Neuronal stem cell (in vitro differentiated cells): ENCODE measurements at regions not wholly inside any gene's neighbourhood (a gene's known extent, or its start where the extent isn't known, plus 50 kb on each side); places are given as distances from the start of the nearest gene placed in this dataset.
A peak's percentile ranks its signal among the peaks of the same experiment; 100 is the strongest.

Source experiments
- DNase-seq: peaks from one replicate; pipeline ENCODE4 v3.0.0-alpha.2; 2013; ENCODE audit warnings: low spot score
- H2AFZ ChIP-seq: one replicate; pipeline ENCODE4 v1.6.1; 2013; ENCODE audit warnings: mild to moderate bottlenecking, low read length, inconsistent platforms
- H2AK5ac ChIP-seq: 2 replicates; pipeline ENCODE4 v1.6.1; 2013; ENCODE audit warnings: low read depth, mild to moderate bottlenecking, inconsistent platforms, low read length, moderate library complexity, mixed read lengths
- H2BK120ac ChIP-seq: 2 replicates; pipeline ENCODE4 v1.6.1; 2013; ENCODE audit warnings: low read depth, mild to moderate bottlenecking, inconsistent platforms, low read length, moderate library complexity, mixed read lengths
- H2BK12ac ChIP-seq: one replicate; pipeline ENCODE4 v1.6.1; 2013; ENCODE audit warnings: low read length, inconsistent platforms
- H2BK15ac ChIP-seq: 2 replicates; pipeline ENCODE4 v1.6.1; 2013; ENCODE audit warnings: mild to moderate bottlenecking, low read length, inconsistent platforms, mixed read lengths
- H2BK5ac ChIP-seq: one replicate; pipeline ENCODE4 v1.6.1; 2013; ENCODE audit warnings: inconsistent platforms, mild to moderate bottlenecking, low read length, moderate library complexity
- H3K14ac ChIP-seq: one replicate; pipeline ENCODE4 v1.6.1; 2013; ENCODE audit warnings: low read length, inconsistent platforms
- H3K18ac ChIP-seq: 2 replicates; pipeline ENCODE4 v1.6.1; 2013; ENCODE audit warnings: low read length, inconsistent platforms
- H3K23ac ChIP-seq: 2 replicates; pipeline ENCODE4 v1.6.1; 2013; ENCODE audit warnings: low read depth, mild to moderate bottlenecking, mixed read lengths, low read length, inconsistent platforms; ENCODE audit not compliant: poor library complexity
- H3K27ac ChIP-seq: replicated peaks from 3 replicates; pipeline ENCODE4 v1.5.1; 2013; ENCODE audit warnings: low read length, inconsistent platforms
- H3K27me3 ChIP-seq, 3 experiments: 2 replicates each; pipeline ENCODE4 v1.6.1; 2013; ENCODE audit warnings: low read length in 3 of 3, mild to moderate bottlenecking in 2 of 3, inconsistent platforms in 1 of 3, low read depth in 1 of 3, mixed read lengths in 1 of 3, moderate library complexity in 1 of 3; ENCODE audit not compliant: control insufficient read depth in 3 of 3, insufficient read depth in 3 of 3
- H3K36me3 ChIP-seq, 2 donors: replicated peaks in 1 of 2; 2 replicates each; pipeline ENCODE4 v1.6.1; 2013; ENCODE audit warnings: low read length in 2 of 2; ENCODE audit not compliant: control insufficient read depth in 2 of 2, insufficient read depth in 2 of 2
- H3K4ac ChIP-seq: 2 replicates; pipeline ENCODE4 v1.6.1; 2013; ENCODE audit warnings: inconsistent platforms, mild to moderate bottlenecking, low read length, moderate library complexity
- H3K4me1 ChIP-seq, 2 donors: 1 replicate in 1 of 2; 2 replicates in 1 of 2; pipeline ENCODE4 v1.6.1; 2013; ENCODE audit warnings: low read length in 2 of 2, low read depth in 1 of 2; ENCODE audit not compliant: control insufficient read depth in 2 of 2, insufficient read depth in 1 of 2
- H3K4me2 ChIP-seq: one replicate; pipeline ENCODE4 v1.6.1; 2013; ENCODE audit warnings: mild to moderate bottlenecking, low read length, inconsistent platforms; ENCODE audit not compliant: insufficient read depth, poor library complexity, severe bottlenecking
- H3K4me3 ChIP-seq, 2 donors: 2 replicates each; pipeline ENCODE4 v1.5.1; 2013; ENCODE audit warnings: low read length in 2 of 2, mild to moderate bottlenecking in 2 of 2, inconsistent platforms in 1 of 2, moderate library complexity in 1 of 2
- H3K79me1 ChIP-seq: one replicate; pipeline ENCODE4 v1.6.1; 2013; ENCODE audit warnings: low read depth, mild to moderate bottlenecking, inconsistent platforms, low read length, moderate library complexity
- H3K9ac ChIP-seq: one replicate; pipeline ENCODE4 v1.6.1; 2013; ENCODE audit warnings: mild to moderate bottlenecking, low read depth, low read length, inconsistent platforms; ENCODE audit not compliant: poor library complexity
- H3K9me3 ChIP-seq, 2 donors: replicated peaks in 1 of 2; 2 replicates each; pipeline versions ENCODE3 to v1.6.1; 2013; ENCODE audit warnings: low read length in 2 of 2, mild to moderate bottlenecking in 2 of 2, inconsistent platforms in 1 of 2, low read depth in 1 of 2, mixed read lengths in 1 of 2, moderate library complexity in 1 of 2; ENCODE audit not compliant: control insufficient read depth in 2 of 2, insufficient read depth in 1 of 2
- H4K8ac ChIP-seq: one replicate; pipeline ENCODE4 v1.6.1; 2013; ENCODE audit warnings: low read depth, mild to moderate bottlenecking, inconsistent platforms, low read length, moderate library complexity
- H4K91ac ChIP-seq: one replicate; pipeline ENCODE4 v1.6.1; 2013; ENCODE audit warnings: low read length, low read depth, mild to moderate bottlenecking, inconsistent platforms; ENCODE audit not compliant: poor library complexity
- WGBS, 2 donors: extraction: QIAGEN DNeasy Blood & Tissue Kit; methylation state at CpG; one replicate each; pipeline ENCODE4 v1.1.7; 2013; ENCODE audit warnings: missing lambda C conversion rate in 2 of 2, mixed read lengths in 1 of 2; ENCODE audit not compliant: insufficient read length in 2 of 2, insufficient replicate concordance in 1 of 2; ENCODE audit errors: extremely low coverage in 2 of 2; 5-methylcytosine and 5-hydroxymethylcytosine counted together

- no peak overlapping the region for H3K9ac ChIP-seq
- no peak overlapping the region for H2BK15ac ChIP-seq
- no peak overlapping the region for H2BK120ac ChIP-seq
- no peak overlapping the region for H3K23ac ChIP-seq
- H3K4ac ChIP-seq: no peak overlapping the region
- H2BK12ac ChIP-seq: no peak overlapping the region
- H4K8ac ChIP-seq: no peak overlapping the region
- no peak overlapping the region for H3K4me3 ChIP-seq
- H3K14ac ChIP-seq: no peak overlapping the region
- peaks cover 0 to 2% of the 10 kb centered on the region in 2 donors for H3K36me3 ChIP-seq
- DNase-seq: no peak
- no peak overlapping the region for H3K4me2 ChIP-seq
- no peak overlapping the region for H3K18ac ChIP-seq
- no peaks in the 10 kb centered on the region for H3K27me3 ChIP-seq
- no peaks in the 10 kb centered on the region for H3K79me1 ChIP-seq
- H2AK5ac ChIP-seq: no peak overlapping the region
- WGBS, 2 donors: no CpG with 5 or more reads among the region's 21 CpGs
- H3K4me1 ChIP-seq: no peaks in the 10 kb centered on the region
- peaks cover 0 to 2% of the 10 kb centered on the region in 2 donors for H3K9me3 ChIP-seq
- H2AFZ ChIP-seq: no peak overlapping the region
- H4K91ac ChIP-seq: no peak overlapping the region
- H3K27ac ChIP-seq: no peak overlapping the region
- no peak overlapping the region for H2BK5ac ChIP-seq
Observed at GRCh38 chr4:134944115-134944514, 742.5 kb upstream of the PABPC4L start.

GRCh38 chr4:134936014-134936413 lies 734.4 kb upstream of the PABPC4L start:
- H2BK15ac ChIP-seq: no peak overlapping the region
- H4K91ac ChIP-seq: no peak overlapping the region
- H2AFZ ChIP-seq: no peak overlapping the region
- H3K27ac ChIP-seq: no peak overlapping the region
- no peaks in the 10 kb centered on the region for H3K4me1 ChIP-seq
- H2AK5ac ChIP-seq: no peak overlapping the region
- no peak overlapping the region for H2BK12ac ChIP-seq
- H3K4me3 ChIP-seq: no peak overlapping the region
- H3K9me3 ChIP-seq: no peaks in the 10 kb centered on the region
- H3K4me2 ChIP-seq: no peak overlapping the region
- no peaks in the 10 kb centered on the region for H3K27me3 ChIP-seq
- no peaks in the 10 kb centered on the region for H3K79me1 ChIP-seq
- no peak overlapping the region for H3K18ac ChIP-seq
- no peak overlapping the region for H4K8ac ChIP-seq
- no peak overlapping the region for H3K14ac ChIP-seq
- no CpG with 5 or more reads among the region's 3 CpGs for WGBS, 2 donors
- no peak overlapping the region for H2BK5ac ChIP-seq
- no peak overlapping the region for H3K4ac ChIP-seq
- H2BK120ac ChIP-seq: no peak overlapping the region
- no peak for DNase-seq
- H3K9ac ChIP-seq: no peak overlapping the region
- H3K36me3 ChIP-seq: no peaks in the 10 kb centered on the region
- no peak overlapping the region for H3K23ac ChIP-seq

GRCh38 chr4:134935320-134935719 lies 733.7 kb upstream of the PABPC4L start:
- H3K9me3 ChIP-seq: no peaks in the 10 kb centered on the region
- no peaks in the 10 kb centered on the region for H3K27me3 ChIP-seq
- H3K4me2 ChIP-seq: no peak overlapping the region
- H4K91ac ChIP-seq: no peak overlapping the region
- H3K9ac ChIP-seq: no peak overlapping the region
- no peak overlapping the region for H3K27ac ChIP-seq
- no peak overlapping the region for H4K8ac ChIP-seq
- DNase-seq: peak; percentile 5
- H3K4ac ChIP-seq: no peak overlapping the region
- no peak overlapping the region for H2AK5ac ChIP-seq
- no peak overlapping the region for H2BK15ac ChIP-seq
- no peaks in the 10 kb centered on the region for H3K36me3 ChIP-seq
- WGBS, 2 donors: no CpG with 5 or more reads among the region's 2 CpGs
- no peaks in the 10 kb centered on the region for H3K4me1 ChIP-seq
- H3K14ac ChIP-seq: no peak overlapping the region
- no peak overlapping the region for H2AFZ ChIP-seq
- H2BK5ac ChIP-seq: no peak overlapping the region
- no peak overlapping the region for H2BK12ac ChIP-seq
- no peak overlapping the region for H3K18ac ChIP-seq
- H2BK120ac ChIP-seq: no peak overlapping the region
- no peak overlapping the region for H3K4me3 ChIP-seq
- H3K79me1 ChIP-seq: no peaks in the 10 kb centered on the region
- no peak overlapping the region for H3K23ac ChIP-seq

GRCh38 chr4:134934036-134934808 lies 732.6 kb upstream of the PABPC4L start:
- H2AK5ac ChIP-seq: no peak overlapping the region
- no peak overlapping the region for H3K23ac ChIP-seq
- WGBS, 2 donors: no CpG with 5 or more reads among the region's 10 CpGs
- no peak overlapping the region for H2AFZ ChIP-seq
- no peak overlapping the region for H3K14ac ChIP-seq
- no peak overlapping the region for H3K27ac ChIP-seq
- H2BK15ac ChIP-seq: no peak overlapping the region
- no peaks in the 10 kb centered on the region for H3K79me1 ChIP-seq
- H3K4me2 ChIP-seq: no peak overlapping the region
- no peak overlapping the region for H4K91ac ChIP-seq
- H2BK120ac ChIP-seq: no peak overlapping the region
- H3K4ac ChIP-seq: no peak overlapping the region
- no peak overlapping the region for H2BK12ac ChIP-seq
- H3K4me1 ChIP-seq: no peaks in the 10 kb centered on the region
- no peak overlapping the region for H4K8ac ChIP-seq
- H3K27me3 ChIP-seq: no peaks in the 10 kb centered on the region
- H3K4me3 ChIP-seq: no peak overlapping the region
- no peak overlapping the region for H3K9ac ChIP-seq
- no peaks in the 10 kb centered on the region for H3K9me3 ChIP-seq
- no peaks in the 10 kb centered on the region for H3K36me3 ChIP-seq
- no peak overlapping the region for H3K18ac ChIP-seq
- H2BK5ac ChIP-seq: no peak overlapping the region
- DNase-seq: no peak
